22Rv1 (cell line): ENCODE measurements at regions not wholly inside any gene's neighbourhood (a gene's known extent, or its start where the extent isn't known, plus 50 kb on each side); places are given as distances from the start of the nearest gene placed in this dataset.

Experiments
- H3K27ac ChIP-seq: fragments of 450-650 bp; 2 replicates; pipeline ENCODE4 v1.5.1; 2017
- ZFX ChIP-seq: fragments of 450-650 bp; IDR thresholded peaks from 2 replicates; pipeline ENCODE4 v1.6.1; 2017; ENCODE audit warnings: antibody characterized with exemption, borderline replicate concordance
- TF ChIP-seq, protein P1 (sequence below): fragments of 450-650 bp; IDR thresholded peaks from 2 replicates; pipeline ENCODE4 v1.5.1; 2017; ENCODE audit warnings: mild to moderate bottlenecking

- H3K27ac ChIP-seq: no peak overlapping the region
- TF ChIP-seq, protein P1, sequence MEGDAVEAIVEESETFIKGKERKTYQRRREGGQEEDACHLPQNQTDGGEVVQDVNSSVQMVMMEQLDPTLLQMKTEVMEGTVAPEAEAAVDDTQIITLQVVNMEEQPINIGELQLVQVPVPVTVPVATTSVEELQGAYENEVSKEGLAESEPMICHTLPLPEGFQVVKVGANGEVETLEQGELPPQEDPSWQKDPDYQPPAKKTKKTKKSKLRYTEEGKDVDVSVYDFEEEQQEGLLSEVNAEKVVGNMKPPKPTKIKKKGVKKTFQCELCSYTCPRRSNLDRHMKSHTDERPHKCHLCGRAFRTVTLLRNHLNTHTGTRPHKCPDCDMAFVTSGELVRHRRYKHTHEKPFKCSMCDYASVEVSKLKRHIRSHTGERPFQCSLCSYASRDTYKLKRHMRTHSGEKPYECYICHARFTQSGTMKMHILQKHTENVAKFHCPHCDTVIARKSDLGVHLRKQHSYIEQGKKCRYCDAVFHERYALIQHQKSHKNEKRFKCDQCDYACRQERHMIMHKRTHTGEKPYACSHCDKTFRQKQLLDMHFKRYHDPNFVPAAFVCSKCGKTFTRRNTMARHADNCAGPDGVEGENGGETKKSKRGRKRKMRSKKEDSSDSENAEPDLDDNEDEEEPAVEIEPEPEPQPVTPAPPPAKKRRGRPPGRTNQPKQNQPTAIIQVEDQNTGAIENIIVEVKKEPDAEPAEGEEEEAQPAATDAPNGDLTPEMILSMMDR: no peak
- no peak for TF ChIP-seq ZFX
These were observed 1229.1 kb downstream of the ROBO2 start for GRCh38 chr3:78268716-78269668.

DNA sequence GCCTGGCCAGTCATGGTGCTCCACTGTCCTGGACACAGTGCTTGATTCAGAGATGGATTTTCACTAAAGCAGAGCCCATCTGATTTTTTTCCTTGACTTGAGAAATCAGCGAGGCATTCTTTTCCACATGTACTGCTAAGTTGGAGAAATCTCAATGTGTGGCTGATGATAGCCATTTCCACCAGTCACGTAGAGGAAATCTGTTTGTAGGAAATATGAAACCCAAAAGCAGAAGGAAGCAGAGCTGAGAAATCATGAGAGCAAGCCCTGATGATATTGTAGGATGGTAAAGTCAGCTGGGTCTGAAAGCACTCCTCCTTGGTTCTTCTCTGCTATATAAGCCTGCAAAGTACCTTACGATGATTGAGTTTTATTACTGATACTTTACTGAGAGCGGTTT, 1233.4 kb downstream of the ROBO2 start:
- TF ChIP-seq, protein P1: no peak
- TF ChIP-seq ZFX: no peak

GRCh38 chr3:78274475-78275065, 1234.7 kb downstream of the ROBO2 start:
- no peak overlapping the region for H3K27ac ChIP-seq
- TF ChIP-seq ZFX: no peak
- TF ChIP-seq, protein P1: no peak

More for the DNA sequence above, 1233.4 kb downstream of the ROBO2 start:
- no peak overlapping the region for H3K27ac ChIP-seq

GRCh38 chr3:78275420-78275852, 1235.5 kb downstream of the ROBO2 start:
- no peak overlapping the region for H3K27ac ChIP-seq
- no peak for TF ChIP-seq ZFX
- TF ChIP-seq, protein P1: no peak

DNA sequence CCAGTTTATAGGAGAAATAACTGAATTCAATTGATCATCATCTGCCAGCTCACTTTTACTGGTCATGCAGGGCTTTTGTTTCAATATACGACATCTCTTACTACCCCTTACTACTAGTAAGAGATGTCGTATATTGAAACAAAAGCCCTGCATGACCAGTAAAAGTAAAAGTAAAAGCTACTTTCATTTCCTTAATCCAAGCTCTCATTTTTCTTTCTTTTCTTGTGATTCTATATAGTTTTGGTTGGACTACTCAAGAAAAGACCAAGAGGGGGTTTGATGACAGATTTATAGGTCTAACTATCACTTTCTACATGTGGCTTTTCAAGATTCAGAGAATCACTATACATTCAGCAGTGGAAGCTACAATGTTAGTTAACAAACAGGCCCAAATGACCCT, 1237.3 kb downstream of the ROBO2 start:
- TF ChIP-seq, protein P1: no peak
- no peak for TF ChIP-seq ZFX
- H3K27ac ChIP-seq: no peak overlapping the region

DNA sequence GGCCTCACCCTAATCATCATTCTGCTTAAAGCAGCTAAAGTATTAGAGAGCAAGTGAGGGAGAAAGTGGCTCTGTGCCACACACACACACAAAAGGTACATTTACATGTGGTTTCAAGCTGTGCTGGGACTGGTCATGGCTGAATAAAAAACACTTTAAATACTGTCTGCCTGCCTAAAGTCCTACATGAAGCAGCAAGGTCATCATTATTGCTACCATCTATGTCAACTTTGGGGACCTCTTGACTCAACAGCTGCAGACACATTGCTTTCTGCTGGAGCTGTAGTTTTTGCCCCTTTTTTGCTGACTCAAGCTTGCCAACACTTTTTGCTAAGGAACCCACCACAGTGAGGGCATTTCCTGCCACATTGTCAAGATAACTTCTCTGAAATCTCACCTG, 1237.9 kb downstream of the ROBO2 start:
- H3K27ac ChIP-seq: no peak overlapping the region
- no peak for TF ChIP-seq ZFX
- TF ChIP-seq, protein P1: no peak

GRCh38 chr3:78279091-78279490, 1239.2 kb downstream of the ROBO2 start:
- no peak for TF ChIP-seq ZFX
- TF ChIP-seq, protein P1: no peak
- no peak overlapping the region for H3K27ac ChIP-seq
